ES-I3 (cell line): ENCODE measurements at regions not wholly inside any gene's neighbourhood (a gene's known extent, or its start where the extent isn't known, plus 50 kb on each side); places are given as distances from the start of the nearest gene placed in this dataset.

Experiments used
- H3K36me3 ChIP-seq: 2 replicates; pipeline ENCODE4 v1.6.1; 2013; ENCODE audit warnings: mild to moderate bottlenecking, low read length, control low read depth, moderate library complexity; ENCODE audit not compliant: insufficient read depth
- H3K4me1 ChIP-seq: 2 replicates; pipeline ENCODE4 v1.6.1; 2013; ENCODE audit warnings: mild to moderate bottlenecking, control low read depth, low read length; ENCODE audit not compliant: insufficient read depth
- H3K9ac ChIP-seq: 2 replicates; pipeline ENCODE4 v1.6.1; 2013; ENCODE audit warnings: low read depth, mild to moderate bottlenecking, low read length, moderate library complexity
- H3K9me3 ChIP-seq: 2 replicates; pipeline ENCODE4 v1.6.1; 2013; ENCODE audit warnings: mild to moderate bottlenecking, low read length, moderate library complexity; ENCODE audit not compliant: control insufficient read depth, insufficient read depth

GRCh38 chr16:80123189-80123588 is 417.6 kb upstream of the DYNLRB2 start:
- no peak overlapping the region for H3K9ac ChIP-seq
- H3K4me1 ChIP-seq, result no peaks in the 10 kb centered on the region
- H3K36me3 ChIP-seq, result no peaks in the 10 kb centered on the region
- no peaks in the 10 kb centered on the region for H3K9me3 ChIP-seq

GRCh38 chr16:80122115-80122514 is 418.7 kb upstream of the DYNLRB2 start:
- no peaks in the 10 kb centered on the region for H3K9me3 ChIP-seq
- no peaks in the 10 kb centered on the region for H3K36me3 ChIP-seq
- H3K4me1 ChIP-seq, result no peaks in the 10 kb centered on the region
- no peak overlapping the region for H3K9ac ChIP-seq

- Histone ChIP-seq H3K4me1 (no peaks in the 10 kb centered on the region), H3K9ac (no peak overlapping the region), H3K9me3 (no peaks in the 10 kb centered on the region), H3K36me3 (no peaks in the 10 kb centered on the region)
Observed at GRCh38 chr16:80121522-80121909, 419.3 kb upstream of the DYNLRB2 start.

DNA sequence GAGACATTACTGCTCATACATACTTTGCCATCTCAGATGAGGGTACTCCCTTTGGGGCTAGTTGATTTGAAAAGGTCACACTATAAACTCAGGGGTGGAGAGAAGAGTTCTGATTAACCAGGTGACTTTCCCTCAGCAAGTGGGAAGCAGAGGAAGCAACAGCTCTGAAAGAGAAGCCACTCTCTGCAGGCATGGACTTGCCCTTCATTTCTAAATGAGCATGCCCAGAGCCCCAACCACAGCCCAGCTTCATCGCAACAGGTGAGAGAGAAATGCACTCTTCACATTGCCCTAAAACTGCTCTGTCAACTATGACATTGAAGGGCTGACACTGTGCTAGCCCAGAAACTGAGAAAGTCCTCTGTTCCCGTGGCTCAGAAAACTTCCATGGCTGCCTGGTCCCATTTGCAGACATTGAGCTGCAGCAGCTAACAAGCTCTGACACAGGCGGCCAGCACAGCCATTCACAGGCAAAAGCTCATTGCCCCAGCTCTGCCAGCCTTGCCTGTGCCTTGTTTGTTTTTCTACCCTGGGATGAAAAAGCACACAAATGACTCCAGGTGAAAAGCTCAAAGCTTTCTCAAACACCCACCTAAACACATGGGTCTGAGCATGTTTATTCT is 419.8 kb upstream of the DYNLRB2 start:
- Histone ChIP-seq H3K36me3 (no peaks in the 10 kb centered on the region), H3K9me3 (no peaks in the 10 kb centered on the region), H3K9ac (no peak overlapping the region), H3K4me1 (no peaks in the 10 kb centered on the region)

- no peak overlapping the region for H3K9ac ChIP-seq
- no peaks in the 10 kb centered on the region; the same call in 1 of the 2 replicates for H3K4me1 ChIP-seq
- H3K36me3 ChIP-seq, result no peaks in the 10 kb centered on the region
- H3K9me3 ChIP-seq, result no peaks in the 10 kb centered on the region
Observed at GRCh38 chr16:80117556-80118130, 423.1 kb upstream of the DYNLRB2 start.

DNA sequence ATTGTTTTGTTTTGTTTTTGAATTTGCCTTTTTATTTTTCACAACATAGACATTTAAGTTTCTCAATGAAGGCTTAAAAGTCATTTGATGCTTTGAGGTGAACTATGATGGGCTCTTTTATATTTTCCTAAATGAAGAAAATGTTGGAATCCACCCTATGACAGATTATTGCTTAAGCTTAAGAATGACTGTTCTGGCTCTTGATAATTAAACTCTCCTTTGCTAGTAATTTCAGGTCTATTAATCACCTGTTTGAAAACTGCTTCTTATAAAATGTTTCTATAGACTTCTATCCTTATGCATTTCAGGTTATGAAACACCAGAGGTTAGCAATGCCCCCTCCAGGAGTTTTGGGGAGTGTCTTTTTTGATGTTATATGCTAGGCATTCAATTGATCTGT is 424.1 kb upstream of the DYNLRB2 start:
- Histone ChIP-seq H3K9me3 (no peaks in the 10 kb centered on the region), H3K9ac (no peak overlapping the region), H3K4me1 (no peaks in the 10 kb centered on the region; the same call in 1 of the 2 replicates), H3K36me3 (no peaks in the 10 kb centered on the region)

- Histone ChIP-seq H3K9ac (no peak overlapping the region), H3K9me3 (no peaks in the 10 kb centered on the region), H3K36me3 (no peaks in the 10 kb centered on the region)
Observed at GRCh38 chr16:80114699-80115098, 426.1 kb upstream of the DYNLRB2 start.

GRCh38 chr16:80113873-80114574 is 426.8 kb upstream of the DYNLRB2 start:
- Histone ChIP-seq H3K4me1 (no peaks in the 10 kb centered on the region; the same call in 1 of the 2 replicates), H3K36me3 (no peaks in the 10 kb centered on the region), H3K9me3 (no peaks in the 10 kb centered on the region), H3K9ac (no peak overlapping the region)

More at GRCh38 chr16:80114699-80115098, 426.1 kb upstream of the DYNLRB2 start:
- H3K4me1 ChIP-seq, result no peaks in the 10 kb centered on the region; the same call in 1 of the 2 replicates

DNA sequence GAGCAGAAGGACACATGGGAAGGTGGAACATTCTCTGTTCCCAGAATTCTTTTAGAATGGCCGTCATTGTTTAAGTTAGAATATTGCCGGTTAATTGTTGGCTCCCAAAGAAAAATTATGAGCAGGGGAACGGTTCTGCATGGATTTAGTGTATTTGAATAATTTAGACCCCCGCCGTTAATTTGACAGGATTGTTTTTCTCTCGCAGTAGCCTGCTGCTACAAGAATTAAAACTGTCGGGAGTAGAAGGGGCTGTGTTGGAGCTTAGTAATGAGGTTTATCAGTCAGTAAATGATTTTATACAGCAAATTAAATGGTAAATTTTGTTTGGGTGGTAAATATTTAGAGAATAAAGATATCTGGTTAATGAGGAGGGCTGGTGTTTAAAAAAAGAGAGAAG is 431.2 kb upstream of the DYNLRB2 start:
- H3K36me3 ChIP-seq, result no peaks in the 10 kb centered on the region
- H3K9ac ChIP-seq, result no peak overlapping the region
- no peaks in the 10 kb centered on the region for H3K9me3 ChIP-seq
- no peaks in the 10 kb centered on the region; the same call in 1 of the 2 replicates for H3K4me1 ChIP-seq

- H3K36me3 ChIP-seq, result no peaks in the 10 kb centered on the region
- H3K4me1 ChIP-seq, result no peaks in the 10 kb centered on the region; the same call in 1 of the 2 replicates
- H3K9me3 ChIP-seq, result no peaks in the 10 kb centered on the region
- no peak overlapping the region for H3K9ac ChIP-seq
Observed at GRCh38 chr16:80107900-80108299, 432.9 kb upstream of the DYNLRB2 start.

- no peaks in the 10 kb centered on the region; the same call in 1 of the 2 replicates for H3K4me1 ChIP-seq
- H3K36me3 ChIP-seq, result no peaks in the 10 kb centered on the region
- no peaks in the 10 kb centered on the region for H3K9me3 ChIP-seq
- no peak overlapping the region for H3K9ac ChIP-seq
Observed at GRCh38 chr16:80105751-80106150, 435.0 kb upstream of the DYNLRB2 start.

- Histone ChIP-seq H3K9me3 (no peaks in the 10 kb centered on the region), H3K36me3 (no peaks in the 10 kb centered on the region), H3K4me1 (no peaks in the 10 kb centered on the region; the same call in 1 of the 2 replicates), H3K9ac (no peak overlapping the region)
Observed at GRCh38 chr16:80105160-80105559, 435.6 kb upstream of the DYNLRB2 start.

GRCh38 chr16:80104401-80104800 is 436.4 kb upstream of the DYNLRB2 start:
- no peaks in the 10 kb centered on the region; the same call in 1 of the 2 replicates for H3K4me1 ChIP-seq
- H3K9me3 ChIP-seq, result no peaks in the 10 kb centered on the region
- H3K36me3 ChIP-seq, result no peaks in the 10 kb centered on the region
- no peak overlapping the region for H3K9ac ChIP-seq

DNA sequence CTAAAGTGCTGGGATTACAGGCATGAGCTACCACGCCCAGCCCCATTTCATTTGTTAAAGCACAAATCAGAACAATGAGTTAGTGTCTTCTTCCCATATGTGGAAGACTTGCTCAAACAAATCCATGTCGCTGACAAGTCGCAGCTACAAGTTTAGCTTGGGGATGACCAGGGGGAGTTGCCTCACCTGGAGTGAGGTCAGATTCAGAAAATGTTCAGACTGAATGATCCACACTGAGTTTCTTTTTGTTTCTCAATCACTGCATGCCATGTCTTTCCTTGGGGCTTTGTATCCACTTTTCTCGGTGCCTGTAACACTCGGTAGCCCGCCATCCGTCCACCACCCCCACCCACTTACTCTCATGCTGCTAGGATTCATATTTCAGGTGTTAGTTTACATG is 437.3 kb upstream of the DYNLRB2 start:
- Histone ChIP-seq H3K9ac (no peak overlapping the region), H3K9me3 (no peaks in the 10 kb centered on the region), H3K36me3 (no peaks in the 10 kb centered on the region), H3K4me1 (no peaks in the 10 kb centered on the region; the same call in 1 of the 2 replicates)
